ENCODE measurements at regions not wholly inside any gene's neighbourhood (a gene's known extent, or its start where the extent isn't known, plus 50 kb on each side); places are given as distances from the start of the nearest gene placed in this dataset.

DNA sequence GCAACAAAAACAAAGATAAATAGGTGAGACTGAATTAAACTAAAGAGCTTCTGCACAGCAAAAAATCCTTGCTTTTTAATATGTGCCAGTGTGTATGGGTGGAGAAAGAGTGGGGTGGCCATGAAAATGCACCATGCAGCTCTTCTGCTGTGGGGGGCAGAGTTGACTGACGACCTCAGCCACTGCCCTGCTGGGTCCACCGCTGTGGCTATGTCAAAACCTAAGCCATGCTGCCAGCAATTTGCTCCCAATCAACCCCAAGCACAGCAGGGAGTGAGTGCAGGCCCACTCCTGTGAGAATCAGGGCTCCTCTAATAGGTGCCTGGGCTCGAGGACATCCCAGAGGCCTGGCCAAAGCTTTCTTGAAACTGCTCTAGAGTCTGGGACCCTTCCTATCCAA lies 235.6 kb upstream of the RBBP8 start:
- Histone ChIP-seq H3K4me1 (ENCODE audit: insufficient read depth, low read length) (no peaks in the 10 kb centered on the region), H3K9me3 (ENCODE audit: low read length) (no peaks in the 10 kb centered on the region), H3K27me3 (ENCODE audit: insufficient read depth, low read length, poor library complexity, severe bottlenecking) (no peaks in the 10 kb centered on the region), H3K27ac (ENCODE audit: low read depth, low read length) (no peak overlapping the region), H3K4me3 (ENCODE audit: low read length) (no peak overlapping the region), H3K36me3 (ENCODE audit: insufficient read depth, low read length) (no peaks in the 10 kb centered on the region)
- no peak for DNase-seq
- H3K9me3 Mint-ChIP-seq, result peaks cover 0 to 2% (median 0%) of the 10 kb centered on the region in 5 donors
- peaks cover 8 to 9% of the 10 kb centered on the region in 2 donors for H3K27me3 Mint-ChIP-seq
- H3K27ac Mint-ChIP-seq, result no peak overlapping the region
- H3K36me3 Mint-ChIP-seq, result peaks cover 0 to 2% (median 0%) of the 10 kb centered on the region in 3 donors
- CTCF ChIA-PET, result no interaction called here
- POLR2A ChIA-PET, result no interaction called here
- no peak overlapping the region for H3K4me3 Mint-ChIP-seq
- no peaks in the 10 kb centered on the region for H3K4me1 Mint-ChIP-seq

DNA sequence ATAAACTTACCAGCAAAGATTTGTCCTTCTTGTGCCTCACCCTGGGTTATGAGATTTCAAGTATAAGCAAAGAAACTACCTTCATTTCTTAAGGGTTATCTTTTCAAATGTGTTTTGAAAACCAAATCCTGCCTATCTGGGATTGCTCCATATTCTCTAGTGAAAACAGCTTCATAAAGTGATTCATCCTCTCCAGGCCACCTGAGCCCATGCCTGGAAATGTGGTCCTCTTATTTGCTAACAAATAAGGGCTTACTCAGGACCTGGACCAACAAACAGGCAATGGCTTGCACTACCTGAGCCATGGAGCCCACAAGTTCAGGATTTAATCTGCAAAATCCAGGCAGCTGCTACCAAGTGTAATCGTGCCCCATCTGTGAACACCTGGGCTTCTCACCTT lies 234.4 kb upstream of the RBBP8 start:
- H3K4me1 Mint-ChIP-seq, result no peaks in the 10 kb centered on the region
- Histone ChIP-seq H3K27me3 (ENCODE audit: insufficient read depth, low read length, poor library complexity, severe bottlenecking) (no peaks in the 10 kb centered on the region), H3K27ac (ENCODE audit: low read depth, low read length) (no peak overlapping the region), H3K9me3 (ENCODE audit: low read length) (no peaks in the 10 kb centered on the region), H3K4me3 (ENCODE audit: low read length) (no peak overlapping the region), H3K36me3 (ENCODE audit: insufficient read depth, low read length) (no peaks in the 10 kb centered on the region), H3K4me1 (ENCODE audit: insufficient read depth, low read length) (no peaks in the 10 kb centered on the region)
- H3K9me3 Mint-ChIP-seq, result peaks cover 0 to 2% (median 0%) of the 10 kb centered on the region in 5 donors
- ChIA-PET POLR2A (no interaction called here), CTCF (no interaction called here)
- H3K36me3 Mint-ChIP-seq, result peaks cover 0 to 2% (median 0%) of the 10 kb centered on the region in 3 donors
- no peak for DNase-seq
- H3K4me3 Mint-ChIP-seq, result no peak overlapping the region
- peaks cover 8 to 10% of the 10 kb centered on the region in 2 donors for H3K27me3 Mint-ChIP-seq
- H3K27ac Mint-ChIP-seq, result no peak overlapping the region

DNA sequence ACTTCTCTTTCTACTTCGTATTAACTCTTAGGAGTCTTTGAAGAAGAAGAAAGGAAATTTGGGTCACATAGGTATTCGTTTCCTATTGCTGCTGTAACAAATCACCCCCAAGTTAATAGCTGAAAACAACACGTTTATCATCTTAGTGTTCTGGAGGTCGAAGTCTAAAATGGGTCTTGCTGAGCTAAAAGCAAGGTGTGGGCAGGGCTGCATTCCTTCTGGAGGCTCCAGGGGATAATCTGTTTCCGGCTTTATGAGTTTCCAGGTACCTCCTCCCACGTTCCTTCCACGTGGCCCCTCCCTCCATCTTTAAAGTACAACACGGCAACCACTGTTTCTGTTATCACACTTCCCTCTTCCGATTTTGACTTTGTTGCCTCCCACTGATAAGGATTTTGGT lies 233.5 kb upstream of the RBBP8 start:
- Histone ChIP-seq H3K36me3 (ENCODE audit: insufficient read depth, low read length) (no peaks in the 10 kb centered on the region), H3K27me3 (ENCODE audit: insufficient read depth, low read length, poor library complexity, severe bottlenecking) (no peaks in the 10 kb centered on the region), H3K27ac (ENCODE audit: low read depth, low read length) (no peak overlapping the region), H3K4me3 (ENCODE audit: low read length) (no peak overlapping the region), H3K4me1 (ENCODE audit: insufficient read depth, low read length) (no peaks in the 10 kb centered on the region), H3K9me3 (ENCODE audit: low read length) (no peaks in the 10 kb centered on the region)
- ChIA-PET CTCF (no interaction called here), POLR2A (no interaction called here)
- Mint-ChIP-seq H3K36me3 (peaks cover 0 to 2% (median 0%) of the 10 kb centered on the region in 3 donors), H3K4me3 (no peak overlapping the region), H3K27me3 (peaks cover 10 to 12% of the 10 kb centered on the region in 2 donors), H3K4me1 (no peaks in the 10 kb centered on the region), H3K27ac (no peak overlapping the region), H3K9me3 (peaks cover 0 to 2% (median 0%) of the 10 kb centered on the region in 5 donors)
- DNase-seq, result no peak

DNA sequence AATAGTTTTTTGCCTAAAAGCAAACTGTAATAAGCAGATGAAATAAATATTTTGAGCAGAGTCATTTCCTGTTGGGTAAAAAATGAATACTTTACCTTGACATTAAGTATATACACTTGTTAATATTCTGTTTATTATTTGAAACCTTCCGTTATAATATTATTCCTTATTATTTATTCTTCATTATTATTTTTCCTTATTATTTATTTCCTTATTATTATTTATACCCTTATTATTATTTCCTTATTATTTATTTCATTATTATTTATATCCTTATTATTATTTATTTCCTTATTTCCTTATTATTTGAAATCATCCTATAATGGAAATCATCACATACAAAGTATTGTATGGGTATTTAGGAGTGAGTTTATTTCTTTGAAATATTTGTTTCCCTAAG lies 232.2 kb upstream of the RBBP8 start:
- no peaks in the 10 kb centered on the region for H3K4me1 Mint-ChIP-seq
- DNase-seq, result no peak
- Histone ChIP-seq H3K27me3 (ENCODE audit: insufficient read depth, low read length, poor library complexity, severe bottlenecking) (no peaks in the 10 kb centered on the region), H3K36me3 (ENCODE audit: insufficient read depth, low read length) (no peaks in the 10 kb centered on the region), H3K4me1 (ENCODE audit: insufficient read depth, low read length) (no peaks in the 10 kb centered on the region), H3K9me3 (ENCODE audit: low read length) (no peaks in the 10 kb centered on the region), H3K27ac (ENCODE audit: low read depth, low read length) (no peak overlapping the region), H3K4me3 (ENCODE audit: low read length) (no peak overlapping the region)
- no peak overlapping the region for H3K4me3 Mint-ChIP-seq
- POLR2A ChIA-PET, result no interaction called here
- peaks cover 0 to 2% (median 0%) of the 10 kb centered on the region in 5 donors for H3K9me3 Mint-ChIP-seq
- CTCF ChIA-PET, result no interaction called here
- H3K27ac Mint-ChIP-seq, result no peak overlapping the region
- peaks cover 10 to 16% of the 10 kb centered on the region in 2 donors for H3K27me3 Mint-ChIP-seq
- peaks cover 0 to 2% (median 0%) of the 10 kb centered on the region in 3 donors for H3K36me3 Mint-ChIP-seq

DNA sequence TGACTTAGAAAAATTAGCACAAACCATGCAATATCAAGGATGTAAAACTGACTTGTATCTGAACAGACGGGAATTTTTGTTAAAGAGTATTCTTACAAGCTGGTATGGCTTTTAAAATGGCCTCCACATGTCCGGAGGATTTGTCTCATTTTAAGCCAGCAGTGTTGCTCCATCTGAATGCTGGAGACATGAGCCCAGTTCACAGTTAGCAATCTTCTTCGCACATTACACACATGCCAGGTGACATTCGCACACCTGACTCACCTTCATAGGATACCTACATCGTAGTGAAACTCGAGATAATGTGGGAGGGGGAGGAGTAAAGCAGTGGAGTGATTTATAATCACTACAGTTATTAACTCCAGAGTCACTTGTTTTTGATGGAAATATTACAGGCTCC lies 231.8 kb upstream of the RBBP8 start:
- Mint-ChIP-seq H3K9me3 (peaks cover 0 to 2% (median 0%) of the 10 kb centered on the region in 5 donors), H3K4me3 (no peak overlapping the region), H3K36me3 (peaks cover 0 to 2% (median 0%) of the 10 kb centered on the region in 3 donors), H3K27ac (no peak overlapping the region), H3K4me1 (no peaks in the 10 kb centered on the region), H3K27me3 (peaks cover 14% of the 10 kb centered on the region in 2 donors)
- no peaks in the 10 kb centered on the region for H3K9me3 ChIP-seq (ENCODE audit: low read length)
- H3K27ac ChIP-seq (ENCODE audit: low read depth, low read length), result no peak overlapping the region
- no peaks in the 10 kb centered on the region for H3K27me3 ChIP-seq (ENCODE audit: insufficient read depth, low read length, poor library complexity, severe bottlenecking)
- no peaks in the 10 kb centered on the region for H3K4me1 ChIP-seq (ENCODE audit: insufficient read depth, low read length)
- H3K4me3 ChIP-seq (ENCODE audit: low read length), result no peak overlapping the region
- POLR2A ChIA-PET, result no interaction called here
- CTCF ChIA-PET, result no interaction called here
- H3K36me3 ChIP-seq (ENCODE audit: insufficient read depth, low read length), result no peaks in the 10 kb centered on the region
- DNase-seq, result no peak

DNA sequence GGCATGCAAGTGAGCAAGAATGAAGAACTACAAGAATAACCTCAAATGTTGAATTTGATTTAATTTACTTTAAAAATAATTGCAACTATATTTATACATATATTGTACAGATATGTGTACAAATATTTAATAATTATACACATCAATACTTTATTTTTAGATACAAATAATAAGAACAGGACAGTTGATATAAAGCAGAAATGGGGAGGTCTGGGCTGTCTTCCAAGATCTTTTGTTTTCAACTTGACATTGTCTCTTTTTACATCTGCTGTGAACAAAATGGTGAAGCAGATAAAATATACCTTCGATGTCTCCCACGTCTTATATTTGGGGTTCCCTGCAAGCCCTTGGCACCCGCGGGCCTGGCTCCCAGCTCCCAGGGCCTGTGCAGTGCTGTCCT lies 231.3 kb upstream of the RBBP8 start:
- peaks cover 0 to 2% (median 0%) of the 10 kb centered on the region in 3 donors for H3K36me3 Mint-ChIP-seq
- Histone ChIP-seq H3K27ac (ENCODE audit: low read depth, low read length) (no peak overlapping the region), H3K36me3 (ENCODE audit: insufficient read depth, low read length) (no peaks in the 10 kb centered on the region), H3K4me3 (ENCODE audit: low read length) (no peak overlapping the region), H3K27me3 (ENCODE audit: insufficient read depth, low read length, poor library complexity, severe bottlenecking) (no peaks in the 10 kb centered on the region), H3K4me1 (ENCODE audit: insufficient read depth, low read length) (no peaks in the 10 kb centered on the region), H3K9me3 (ENCODE audit: low read length) (no peaks in the 10 kb centered on the region)
- ChIA-PET CTCF (no interaction called here), POLR2A (no interaction called here)
- DNase-seq, result no peak
- H3K27ac Mint-ChIP-seq, result no peak overlapping the region
- H3K9me3 Mint-ChIP-seq, result peaks cover 0 to 2% (median 0%) of the 10 kb centered on the region in 5 donors
- H3K4me3 Mint-ChIP-seq, result no peak overlapping the region
- H3K4me1 Mint-ChIP-seq, result no peaks in the 10 kb centered on the region
- H3K27me3 Mint-ChIP-seq, result peaks cover 13% of the 10 kb centered on the region in 2 donors

DNA sequence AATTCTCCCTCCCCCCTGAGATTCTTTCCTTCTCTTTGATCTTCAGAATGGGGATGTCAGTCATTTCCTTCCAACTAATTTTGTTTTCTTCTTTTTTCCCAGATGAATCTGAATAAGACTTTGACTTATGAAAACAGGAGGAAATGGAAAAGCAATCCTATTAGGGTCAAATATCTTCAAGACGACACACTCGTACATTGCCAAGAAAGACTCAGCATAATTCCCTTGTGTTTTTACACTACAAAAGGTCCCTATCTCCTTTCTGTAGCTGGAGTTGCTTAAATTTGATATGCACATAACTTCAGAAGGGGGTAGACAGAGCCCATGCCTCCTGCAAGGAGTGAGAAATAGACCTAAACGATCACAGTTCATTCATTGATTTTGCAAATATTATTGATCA lies 230.3 kb upstream of the RBBP8 start:
- Histone ChIP-seq H3K36me3 (ENCODE audit: insufficient read depth, low read length) (no peaks in the 10 kb centered on the region), H3K4me3 (ENCODE audit: low read length) (no peak overlapping the region), H3K4me1 (ENCODE audit: insufficient read depth, low read length) (no peaks in the 10 kb centered on the region), H3K9me3 (ENCODE audit: low read length) (no peaks in the 10 kb centered on the region), H3K27ac (ENCODE audit: low read depth, low read length) (no peak overlapping the region), H3K27me3 (ENCODE audit: insufficient read depth, low read length, poor library complexity, severe bottlenecking) (no peaks in the 10 kb centered on the region)
- peaks cover 10 to 13% of the 10 kb centered on the region in 2 donors for H3K27me3 Mint-ChIP-seq
- peaks cover 0 to 2% (median 0%) of the 10 kb centered on the region in 5 donors for H3K9me3 Mint-ChIP-seq
- no peaks in the 10 kb centered on the region for H3K4me1 Mint-ChIP-seq
- no peak for DNase-seq
- CTCF ChIA-PET, result no interaction called here
- POLR2A ChIA-PET, result no interaction called here
- H3K36me3 Mint-ChIP-seq, result peaks cover 0 to 2% (median 0%) of the 10 kb centered on the region in 3 donors
- no peak overlapping the region for H3K27ac Mint-ChIP-seq
- no peak overlapping the region for H3K4me3 Mint-ChIP-seq

DNA sequence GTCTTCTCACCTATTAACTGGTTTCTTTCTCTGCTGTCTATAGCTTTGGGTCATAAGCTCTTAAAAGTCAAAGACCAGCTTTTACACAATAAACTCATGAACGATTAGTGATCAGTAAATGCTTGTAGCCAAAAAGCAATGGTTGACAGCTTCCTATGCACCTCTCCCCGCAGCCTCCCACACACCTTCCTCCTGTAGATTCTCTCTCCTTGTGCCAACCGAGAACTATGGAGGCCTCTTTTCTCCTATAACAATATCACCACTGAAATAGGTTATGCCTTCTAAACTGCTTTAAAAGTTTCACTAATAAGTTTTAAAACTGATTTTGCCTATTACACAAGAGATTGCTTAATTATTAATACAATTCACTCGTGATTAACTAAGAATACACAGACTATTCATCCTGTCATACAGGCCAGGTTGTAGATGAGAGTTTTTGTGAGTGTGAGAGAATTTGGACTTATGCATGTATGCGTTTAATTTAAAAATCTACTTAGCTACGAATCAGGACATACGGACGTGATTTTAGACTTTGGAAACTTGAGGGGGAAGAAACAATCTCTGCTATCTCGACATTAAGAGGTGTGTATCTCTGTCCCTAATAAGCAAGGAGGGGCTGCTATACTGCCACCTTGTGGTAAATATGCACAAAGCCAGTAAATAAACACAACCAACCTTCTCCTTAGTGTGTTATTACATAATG lies 229.1 kb upstream of the RBBP8 start:
- no peak overlapping the region for H3K4me3 ChIP-seq (ENCODE audit: low read length)
- H3K27me3 ChIP-seq (ENCODE audit: insufficient read depth, low read length, poor library complexity, severe bottlenecking), result no peaks in the 10 kb centered on the region
- H3K36me3 Mint-ChIP-seq, result peaks cover 0 to 2% (median 0%) of the 10 kb centered on the region in 3 donors
- CTCF ChIA-PET, result interaction anchor here (0.9 to 1.1 kb wide), 2 partner anchors 14 to 711 kb away, joined by 3 read pairs; no protein-coding TSS in a partner anchor
- H3K27ac ChIP-seq (ENCODE audit: low read depth, low read length), result no peak overlapping the region
- peaks cover 10 to 13% of the 10 kb centered on the region in 2 donors for H3K27me3 Mint-ChIP-seq
- H3K27ac Mint-ChIP-seq, result no peak overlapping the region
- POLR2A ChIA-PET, result no interaction called here
- no peaks in the 10 kb centered on the region for H3K9me3 ChIP-seq (ENCODE audit: low read length)
- H3K4me1 Mint-ChIP-seq, result no peaks in the 10 kb centered on the region
- no peaks in the 10 kb centered on the region for H3K4me1 ChIP-seq (ENCODE audit: insufficient read depth, low read length)
- H3K36me3 ChIP-seq (ENCODE audit: insufficient read depth, low read length), result no peaks in the 10 kb centered on the region
- peaks cover 0 to 2% (median 0%) of the 10 kb centered on the region in 5 donors for H3K9me3 Mint-ChIP-seq
- H3K4me3 Mint-ChIP-seq, result no peak overlapping the region
- peak in 2 of 5 donors; percentile 4 to 12 for DNase-seq
